HepG2 (cell line): ENCODE measurements at regions not wholly inside any gene's neighbourhood (a gene's known extent, or its start where the extent isn't known, plus 50 kb on each side); places are given as distances from the start of the nearest gene placed in this dataset.

Experiments
- ATAC-seq: fragments of 200-7000 bp; cut with Tn5 transposase; 3 replicates; pipeline ENCODE4 v1.9.1; 2020; ENCODE audit warnings: mild to moderate bottlenecking, moderate library complexity
- BruUV-seq: library from RNA; stranded (reverse); fragments of 400-500 nt; replicated peaks from 2 replicates; lab custom pipeline; 2021; lab: Mats Ljungman, UMichigan
- CTCF ChIA-PET: fragments of 300-600 bp; formaldehyde crosslinking; extraction: SDS; loops from one replicate; lab custom pipeline; 2021; ENCODE audit warnings: low total read pairs, inconsistent platforms, low intra/inter-chr PET ratio; lab: Yijun Ruan, JAX
- POLR2A ChIA-PET: fragments of 350-600 bp; sonication (Branson Sonifier 250); formaldehyde crosslinking; loops from one replicate; lab custom pipeline; 2020; ENCODE audit warnings: antibody characterized with exemption, inconsistent platforms; lab: Yijun Ruan, JAX
- DNase-seq: peaks from one replicate; pipeline ENCODE4 v3.0.0-alpha.2; 2015; ENCODE audit warnings: low spot score
- FAIRE-seq: peaks from 3 replicates; lab custom pipeline; 2011; peaks lifted over from hg19 to GRCh38; lab: Jason Lieb, UNC
- H2AFZ ChIP-seq: one replicate; pipeline ENCODE4 v1.6.1; 2011; ENCODE audit warnings: low read length, inconsistent platforms
- H3K27ac ChIP-seq: fragments of 300-600 bp; 3 replicates; pipeline ENCODE4 v1.8.0; 2011; ENCODE audit warnings: mixed run types, mild to moderate bottlenecking, mixed read lengths, low read length, inconsistent platforms; ENCODE audit not compliant: insufficient read depth; ENCODE audit errors: extremely low read length
- H3K27me3 ChIP-seq, 2 experiments: fragments of 200-600 bp in 1 of 2; 2 replicates in 1 of 2; 3 replicates in 1 of 2; pipeline versions ENCODE4 v1.6.0 to v1.8.0; 2011; ENCODE audit warnings: low read length in 2 of 2, mild to moderate bottlenecking in 2 of 2, moderate library complexity in 2 of 2, inconsistent platforms in 1 of 2; ENCODE audit not compliant: insufficient read depth in 2 of 2, control insufficient read depth in 1 of 2
- H3K36me3 ChIP-seq, 2 experiments: fragments of 200-600 bp in 1 of 2; replicated peaks in 1 of 2; 2 replicates in 1 of 2; 3 replicates in 1 of 2; pipeline versions ENCODE4 v1.5.1 to v1.8.0; 2011; ENCODE audit warnings: low read length in 2 of 2, inconsistent platforms in 1 of 2; ENCODE audit not compliant: insufficient read depth in 2 of 2, control insufficient read depth in 1 of 2
- H3K4me1 ChIP-seq: 2 replicates; pipeline ENCODE4 v1.5.1; 2012; ENCODE audit warnings: low read length, inconsistent platforms; ENCODE audit not compliant: insufficient read depth
- H3K4me2 ChIP-seq: 2 replicates; pipeline ENCODE4 v1.6.0; 2011; ENCODE audit warnings: low read depth, low read length, inconsistent platforms
- H3K4me3 ChIP-seq, 3 experiments: fragments of 200-600 bp in 1 of 3; sonication (generic), shearing (Covaris generic) in 1 of 3; replicated peaks in 1 of 3; 2 replicates each; pipeline ENCODE4 v1.5.1; 2011 to 2016; ENCODE audit warnings: low read length in 3 of 3, inconsistent platforms in 2 of 3, low read depth in 2 of 3, mild to moderate bottlenecking in 2 of 3, control low read depth in 1 of 3, mixed read lengths in 1 of 3; ENCODE audit not compliant: insufficient read depth in 1 of 3
- H3K79me2 ChIP-seq: one replicate; pipeline ENCODE4 v1.6.1; 2011; ENCODE audit warnings: low read length, inconsistent platforms; ENCODE audit not compliant: insufficient read depth
- H3K9ac ChIP-seq: 2 replicates; pipeline ENCODE4 v1.6.0; 2011; ENCODE audit warnings: mild to moderate bottlenecking, low read depth, low read length, inconsistent platforms; ENCODE audit not compliant: insufficient read depth
- H3K9me3 ChIP-seq: 2 replicates; pipeline ENCODE4 v1.5.1; 2012; ENCODE audit warnings: mild to moderate bottlenecking, low read length
- H4K20me1 ChIP-seq: 2 replicates; pipeline ENCODE4 v1.6.0; 2011; ENCODE audit warnings: inconsistent platforms, mild to moderate bottlenecking, low read length, moderate library complexity; ENCODE audit not compliant: insufficient read depth
- IRX3 ChIP-seq: sonication (generic); formaldehyde crosslinking; IDR thresholded peaks from 2 replicates; pipeline ENCODE4 v1.8.1; 2023; ENCODE audit warnings: mild to moderate bottlenecking, low read depth, missing genetic modification reagents, borderline replicate concordance
- PHF20 ChIP-seq: sonication (generic); formaldehyde crosslinking; IDR thresholded peaks from 2 replicates; pipeline ENCODE4 v1.5.0; 2020; ENCODE audit warnings: mild to moderate bottlenecking, missing genetic modification reagents
- ZBTB33 ChIP-seq: sonication (generic); formaldehyde crosslinking; IDR thresholded peaks from 2 replicates; pipeline ENCODE4 v1.4.0; 2020; ENCODE audit warnings: missing genetic modification reagents
- ZMYM2 ChIP-seq: sonication (generic); formaldehyde crosslinking; IDR thresholded peaks from 2 replicates; pipeline ENCODE4 v1.8.0; 2022; ENCODE audit warnings: mild to moderate bottlenecking, missing genetic modification reagents
- ZNF24 ChIP-seq: fragments of 450-650 bp; IDR thresholded peaks from 2 replicates; pipeline ENCODE4 v1.6.1; 2017; ENCODE audit warnings: antibody characterized with exemption, mild to moderate bottlenecking
- ZNF577 ChIP-seq: sonication (generic); formaldehyde crosslinking; IDR thresholded peaks from 2 replicates; pipeline ENCODE4 v1.4.0; 2020; ENCODE audit warnings: mild to moderate bottlenecking, low read depth, missing genetic modification reagents, borderline replicate concordance
- ZNF878 ChIP-seq: sonication (generic); formaldehyde crosslinking; IDR thresholded peaks from 2 replicates; pipeline ENCODE4 v1.8.1; 2023; ENCODE audit warnings: mild to moderate bottlenecking, missing genetic modification reagents, moderate library complexity
- WGBS: methylation state at CpG from one replicate; pipeline ENCODE4 v1.1.6; 2017; ENCODE audit warnings: low lambda C conversion rate; 5-methylcytosine and 5-hydroxymethylcytosine counted together
- in situ Hi-C: cut with HindIII; loops from 2 replicates; pipeline ENCODE4 v1.10.0; 2017; ENCODE audit warnings: low pct_unique_long_range_greater_than_20kb; ENCODE audit not compliant: extremely low pct_ligation_motif_present
- intact Hi-C: fragments of 100-400 bp; cut with micrococcal nuclease; formaldehyde crosslinking; loops from one replicate; pipeline ENCODE4 v1.10.0; 2022; ENCODE audit not compliant: unreplicated experiment

GRCh38 chr6:113562248-113562647, 294.9 kb upstream of the MARCKS start:
- no peaks in the 10 kb centered on the region for H3K9me3 ChIP-seq
- in situ Hi-C loops (no loop called here), intact Hi-C loops (loop anchor here (5.0 kb wide), 1 partner anchor 295 kb away; the partner anchor contains the start of gene MARCKS)
- no peak overlapping the region for H3K4me2 ChIP-seq
- H3K27me3 ChIP-seq, result no peaks in the 10 kb centered on the region; a peak in 1 of 5 replicates
- no peaks in the 10 kb centered on the region for H3K79me2 ChIP-seq
- ATAC-seq, result no peak
- H2AFZ ChIP-seq, result no peak overlapping the region
- WGBS, result no CpG with 5 or more reads among the region's 2 CpGs
- DNase-seq, result no peak
- no peaks in the 10 kb centered on the region for H3K36me3 ChIP-seq
- POLR2A ChIA-PET, result no interaction called here
- CTCF ChIA-PET, result no interaction called here
- H3K4me3 ChIP-seq, result no peak overlapping the region
- H3K9ac ChIP-seq, result no peak overlapping the region
- no peak for TF ChIP-seq ZMYM2 (CRISPR knock-in tag)
- TF ChIP-seq ZNF24, result no peak
- no peak for TF ChIP-seq ZNF878 (CRISPR knock-in tag)
- no peak for TF ChIP-seq PHF20
- TF ChIP-seq ZNF577 (CRISPR knock-in tag), result no peak
- no peak for TF ChIP-seq IRX3 (CRISPR knock-in tag)
- no peak for TF ChIP-seq ZBTB33 (CRISPR knock-in tag)
- no TSS peak for BruUV-seq
- no peak for FAIRE-seq
- H3K27ac ChIP-seq, result no peak overlapping the region
- H3K4me1 ChIP-seq, result peaks cover 19% of the 10 kb centered on the region
- no peaks in the 10 kb centered on the region for H4K20me1 ChIP-seq
